NOMO-1 treated with dmso at 0.1 percent for 144 hours (cell line): ENCODE measurements at regions not wholly inside any gene's neighbourhood (a gene's known extent, or its start where the extent isn't known, plus 50 kb on each side); places are given as distances from the start of the nearest gene placed in this dataset.
"Not testable (repeated sequence)": the region's sequence is repeated elsewhere in the genome, so short reads cannot be mapped to it uniquely, and the experiment has no call there.

Experiments
- DNase-seq: peaks from one replicate; lab custom pipeline; 2025; ENCODE audit not compliant: unreplicated experiment; lab: John Stamatoyannopoulos, UW

DNA sequence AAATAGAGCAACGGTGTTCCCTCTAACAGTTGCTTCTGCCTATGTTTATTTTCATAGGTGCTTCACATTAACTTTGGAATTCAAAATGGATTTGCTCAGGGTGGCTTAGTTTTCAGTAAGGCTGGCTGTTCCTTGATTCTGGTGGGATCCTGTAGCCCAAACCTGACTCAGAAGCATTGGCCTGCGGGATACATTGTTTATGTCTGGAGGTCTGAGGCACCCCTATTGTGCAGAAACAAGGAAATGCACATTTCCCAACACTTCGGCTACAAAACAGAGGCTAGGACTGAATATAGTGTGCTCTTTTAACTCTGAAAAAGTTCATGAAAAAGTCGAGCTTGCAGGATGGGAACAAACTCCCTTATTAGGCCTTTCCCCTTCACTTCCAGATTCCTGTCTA, 133.8 kb upstream of the F3 start:
- no peak for DNase-seq

DNA sequence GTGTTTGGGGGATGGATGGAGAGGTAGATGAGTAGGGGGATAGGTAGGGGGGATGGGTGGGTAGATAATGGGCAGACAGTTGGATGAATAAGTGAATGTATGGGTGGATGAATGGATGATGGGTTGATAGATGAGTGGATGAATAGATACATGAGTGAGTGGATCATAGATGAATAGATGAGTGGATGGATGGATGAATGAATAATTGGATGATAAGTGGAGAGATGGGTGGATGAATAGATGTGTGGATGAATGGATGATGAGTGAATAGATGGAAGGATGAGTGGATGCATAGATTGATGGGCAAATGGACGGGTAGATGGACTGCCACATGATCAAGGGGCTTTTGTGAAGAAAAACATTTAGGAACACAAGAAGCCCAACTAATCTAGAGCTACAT, 133.3 kb upstream of the F3 start:
- DNase-seq: no peak

- no peak for DNase-seq
Measured at GRCh38 chr1:94672934-94673333, 131.4 kb upstream of the F3 start.

DNA sequence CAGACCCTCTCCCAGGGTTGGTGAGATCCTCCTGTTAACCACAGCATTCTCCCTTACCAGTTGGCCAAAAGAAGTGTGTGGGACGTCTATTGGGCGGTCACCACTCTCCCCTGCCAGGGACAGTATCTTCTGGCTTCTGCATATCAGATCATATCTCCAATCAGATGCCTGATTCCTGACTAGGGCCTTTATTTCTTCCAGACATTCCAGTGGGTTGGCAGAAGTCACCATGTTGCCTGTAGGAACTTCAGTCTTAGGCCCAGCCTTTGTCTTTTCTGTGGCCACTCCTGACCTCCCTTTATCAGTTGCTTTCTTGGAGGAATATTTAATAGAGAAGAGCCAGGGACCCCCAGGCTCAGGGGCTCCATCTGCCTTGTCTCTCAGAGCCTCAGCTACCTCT, 130.4 kb upstream of the F3 start:
- DNase-seq: no peak

- no peak for DNase-seq
Measured at GRCh38 chr1:94670273-94670672, 128.7 kb upstream of the F3 start.

- DNase-seq: no peak
Measured at GRCh38 chr1:94669198-94669597, 127.6 kb upstream of the F3 start.

DNA sequence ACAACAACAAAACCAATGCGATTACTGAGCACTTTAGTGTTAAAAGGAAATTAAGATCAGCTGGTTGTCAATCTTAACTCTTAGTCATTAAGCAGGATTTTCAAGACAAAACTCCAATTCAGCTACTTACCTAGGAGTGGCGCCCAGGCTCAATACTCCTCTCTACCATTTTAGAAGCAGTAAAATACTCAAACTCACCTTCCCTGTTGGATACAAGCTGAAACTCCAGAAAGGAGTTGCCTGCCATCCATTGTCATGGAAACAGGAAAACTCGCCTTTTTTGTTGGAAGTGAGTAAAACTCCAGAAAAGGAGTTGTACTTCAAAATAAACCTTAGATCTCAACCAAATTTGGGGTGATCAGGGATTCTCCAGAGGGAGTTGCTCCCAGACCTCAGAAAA, 127.0 kb upstream of the F3 start:
- no peak for DNase-seq

DNA sequence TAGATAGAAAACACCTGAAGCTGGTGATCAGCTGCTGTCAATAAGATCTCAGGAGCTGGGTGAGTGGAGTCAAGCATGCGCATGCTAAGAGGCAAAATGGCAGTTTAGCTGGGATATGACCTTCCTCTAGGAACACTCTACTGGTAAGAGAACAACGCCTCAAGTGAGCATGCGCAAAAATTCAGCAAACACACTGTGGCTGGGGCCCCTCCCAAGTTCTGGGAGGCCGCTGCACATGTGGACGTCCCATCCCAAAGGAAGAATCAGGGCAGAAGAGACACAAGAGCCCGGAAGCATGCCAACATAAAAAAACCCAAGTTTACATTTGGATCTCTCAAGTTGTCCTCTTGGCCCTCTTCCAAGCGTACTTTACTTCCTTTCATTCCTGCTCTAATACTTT, 126.3 kb upstream of the F3 start:
- DNase-seq: no peak

DNA sequence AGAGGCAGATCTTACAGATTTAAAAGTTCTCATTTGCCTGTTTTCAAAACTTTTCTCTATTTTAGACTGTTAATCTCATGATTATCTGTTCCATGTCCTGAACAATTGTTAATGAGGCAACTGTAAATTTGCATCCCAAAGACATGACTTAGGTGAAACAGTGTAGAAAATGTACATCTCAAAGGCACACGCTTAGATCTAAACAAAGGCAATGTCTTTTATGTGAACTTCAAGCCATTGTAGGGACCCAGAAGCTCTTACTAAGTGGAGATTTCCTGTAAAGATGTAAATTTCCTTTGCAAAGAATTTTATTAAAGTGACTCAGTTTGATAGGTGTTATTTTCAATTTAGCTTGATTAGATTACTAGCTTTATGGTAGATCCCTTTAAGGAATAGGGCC, 125.2 kb upstream of the F3 start:
- no peak for DNase-seq

GRCh38 chr1:94661431-94661932, 119.9 kb upstream of the F3 start:
- no peak for DNase-seq

DNA sequence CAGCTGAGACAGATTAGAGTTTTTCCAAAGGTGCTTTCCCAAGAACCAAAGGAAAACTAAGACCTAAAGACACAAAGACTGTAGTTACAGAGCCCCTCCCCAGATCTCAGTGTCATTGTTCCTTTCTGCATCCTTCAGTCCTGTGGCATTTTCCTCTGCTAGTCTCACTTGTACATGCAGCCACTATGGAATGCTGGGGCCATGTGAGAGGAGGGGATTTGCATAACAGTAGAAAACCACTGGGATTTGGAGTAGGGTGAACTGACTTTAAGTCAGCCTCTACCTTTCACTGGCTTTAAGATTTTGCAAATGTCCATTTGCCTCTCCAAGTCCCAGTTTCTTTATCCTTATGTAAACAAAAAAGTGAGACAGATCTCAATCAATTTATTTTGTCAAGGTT, 119.4 kb upstream of the F3 start:
- DNase-seq: no peak

GRCh38 chr1:94660258-94660657, 118.7 kb upstream of the F3 start:
- DNase-seq: no peak

DNA sequence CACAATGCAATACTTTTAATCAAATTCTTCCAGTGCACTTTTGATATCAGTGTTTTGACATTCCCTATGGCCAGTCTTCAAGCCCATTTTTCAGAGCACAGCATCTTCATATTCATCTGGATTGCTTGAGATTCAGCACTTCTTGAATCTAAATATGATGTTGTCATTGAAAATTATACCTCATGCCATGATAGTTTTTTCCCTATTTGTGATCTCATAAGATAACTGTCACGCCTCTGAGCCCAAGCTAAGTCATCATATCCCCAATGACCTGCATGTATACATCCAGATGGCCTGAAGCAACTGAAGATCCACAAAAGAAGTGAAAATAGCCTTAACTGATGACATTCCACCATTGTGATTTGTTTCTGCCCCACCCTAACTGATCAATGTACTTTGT, 117.6 kb upstream of the F3 start:
- not testable (repeated sequence) for DNase-seq

GRCh38 chr1:94658221-94658620, 116.7 kb upstream of the F3 start:
- no peak for DNase-seq

DNA sequence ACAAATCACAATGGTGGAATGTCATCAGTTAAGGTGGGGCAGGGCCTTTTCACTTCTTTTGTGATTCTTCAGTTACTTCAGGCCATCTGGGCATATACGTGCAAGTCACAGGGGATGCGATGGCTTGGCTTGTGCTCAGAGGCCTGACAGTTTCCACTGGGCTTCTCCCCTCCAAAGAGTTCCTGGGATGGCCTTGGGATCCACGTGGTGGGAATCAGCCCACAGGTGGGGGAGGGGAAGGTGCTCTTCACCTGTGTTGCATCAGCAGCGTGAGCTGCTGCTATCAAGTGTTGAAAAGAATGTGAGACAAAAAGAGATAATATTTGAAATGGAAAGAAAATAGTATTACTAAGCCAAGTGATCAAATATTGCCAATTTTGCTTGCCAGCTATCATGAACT, 116.2 kb upstream of the F3 start:
- DNase-seq: not testable (repeated sequence)

GRCh38 chr1:94656967-94657366, 115.4 kb upstream of the F3 start:
- no peak for DNase-seq

DNA sequence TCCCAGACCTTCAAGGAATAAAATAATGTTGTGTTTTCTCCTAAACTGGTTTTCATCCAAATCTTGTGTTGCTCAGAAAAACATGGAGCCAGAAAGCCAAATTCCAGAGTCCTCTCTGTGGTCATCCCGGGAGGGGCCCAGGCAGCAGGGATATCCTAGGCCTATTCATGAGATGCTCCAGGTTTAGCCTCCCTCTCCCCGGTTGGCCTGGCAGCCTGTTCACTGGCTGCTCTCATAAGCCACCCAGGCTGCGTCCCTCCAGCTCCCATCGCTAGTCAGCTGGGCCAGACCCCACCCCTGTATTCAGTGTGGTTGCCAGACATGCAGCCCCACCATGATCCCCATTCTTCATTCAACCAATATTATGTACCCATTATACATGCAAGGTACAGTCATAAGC, 113.4 kb upstream of the F3 start:
- DNase-seq: no peak

DNA sequence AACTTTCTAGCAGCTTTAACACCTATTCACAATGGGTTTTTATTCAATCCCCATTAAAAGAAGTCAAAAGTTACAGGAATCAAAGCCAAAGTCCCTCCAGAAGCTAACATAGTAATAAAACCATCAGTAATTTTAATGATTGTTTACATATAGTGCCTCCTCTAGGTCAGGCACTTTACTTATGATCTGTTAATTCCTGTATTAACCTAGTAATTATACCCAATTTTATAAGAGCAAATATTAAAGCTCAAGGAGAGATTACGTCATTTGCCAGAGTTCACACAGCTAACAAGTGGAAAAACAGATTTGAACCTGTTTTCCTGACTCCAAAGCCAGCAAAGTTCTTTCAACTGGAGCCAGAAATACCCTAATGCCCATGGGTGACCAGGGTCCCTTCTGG, 112.9 kb upstream of the F3 start:
- DNase-seq: no peak

DNA sequence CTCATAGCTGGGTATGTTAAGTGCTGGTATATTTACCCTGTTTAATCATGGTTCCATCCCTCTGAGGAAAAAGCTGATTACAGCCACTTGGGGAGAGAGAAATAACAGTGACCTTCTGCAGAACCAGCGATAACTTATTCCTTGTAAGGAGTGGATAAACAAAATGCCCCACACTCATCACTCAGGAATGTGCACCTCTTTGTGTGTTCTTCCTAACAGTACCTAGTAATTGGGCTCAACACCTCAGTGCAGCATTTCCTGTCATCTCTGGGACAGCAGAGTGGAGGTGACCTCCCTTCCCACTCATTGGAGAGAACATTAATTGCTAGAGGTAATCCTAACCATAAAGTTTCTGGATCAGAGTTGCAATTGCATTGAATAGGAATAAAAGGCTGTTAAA, 112.5 kb upstream of the F3 start:
- DNase-seq: no peak

DNA sequence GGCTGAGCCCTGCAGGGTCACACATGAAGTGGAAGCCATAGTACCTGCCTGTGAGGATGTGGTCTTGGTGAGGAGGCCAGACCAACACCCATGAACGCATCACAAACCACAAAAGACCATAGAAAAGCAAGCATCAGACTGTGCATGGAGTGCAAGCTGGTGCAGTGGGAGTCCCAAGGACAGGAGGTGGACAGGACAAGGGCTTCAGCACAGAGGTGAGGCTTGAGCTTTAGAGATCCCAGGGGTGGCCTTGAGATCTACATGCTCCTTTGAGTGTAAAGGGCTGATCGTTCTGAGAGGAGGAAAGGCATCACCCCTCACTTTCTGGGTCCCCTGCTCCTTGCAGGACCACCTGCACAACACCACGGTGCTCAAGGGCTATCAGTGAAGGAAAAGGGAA, 111.9 kb upstream of the F3 start:
- DNase-seq: no peak

GRCh38 chr1:94651076-94651475, 109.5 kb upstream of the F3 start:
- no peak for DNase-seq

GRCh38 chr1:94650301-94650700, 108.7 kb upstream of the F3 start:
- no peak for DNase-seq

GRCh38 chr1:94648225-94649007, 106.9 kb upstream of the F3 start:
- no peak for DNase-seq
